ENCODE measurements at regions not wholly inside any gene's neighbourhood (a gene's known extent, or its start where the extent isn't known, plus 50 kb on each side); places are given as distances from the start of the nearest gene placed in this dataset.
A peak's percentile ranks its signal among the peaks of the same experiment; 100 is the strongest.
"Not testable (repeated sequence)": the region's sequence is repeated elsewhere in the genome, so short reads cannot be mapped to it uniquely, and the experiment has no call there.

- DNase-seq, result no peak
Measured at GRCh38 chr1:241447031-241447644, 72.4 kb downstream of the FH start.

DNA sequence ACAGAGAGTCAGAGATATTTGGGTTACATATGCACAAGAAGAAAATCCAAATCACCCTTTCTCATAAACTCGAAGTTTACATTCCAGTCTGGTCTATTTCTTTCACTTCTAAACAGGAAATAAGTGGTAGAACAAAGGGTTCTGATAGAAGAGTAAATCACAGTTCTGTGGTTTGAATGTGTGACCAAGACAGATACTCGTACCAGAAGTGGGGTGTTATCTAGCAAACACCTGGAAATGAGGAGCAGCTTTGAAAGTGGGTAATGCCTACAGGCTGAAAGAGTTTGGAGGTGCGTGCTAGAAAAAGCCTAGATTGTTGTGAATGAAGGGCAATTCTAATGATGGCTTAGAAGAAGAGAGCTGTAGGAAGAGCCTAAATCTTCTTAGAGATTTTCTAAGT, 74.7 kb downstream of the FH start:
- no peak for DNase-seq

GRCh38 chr1:241443561-241443960, 76.0 kb downstream of the FH start:
- DNase-seq, result no peak

DNA sequence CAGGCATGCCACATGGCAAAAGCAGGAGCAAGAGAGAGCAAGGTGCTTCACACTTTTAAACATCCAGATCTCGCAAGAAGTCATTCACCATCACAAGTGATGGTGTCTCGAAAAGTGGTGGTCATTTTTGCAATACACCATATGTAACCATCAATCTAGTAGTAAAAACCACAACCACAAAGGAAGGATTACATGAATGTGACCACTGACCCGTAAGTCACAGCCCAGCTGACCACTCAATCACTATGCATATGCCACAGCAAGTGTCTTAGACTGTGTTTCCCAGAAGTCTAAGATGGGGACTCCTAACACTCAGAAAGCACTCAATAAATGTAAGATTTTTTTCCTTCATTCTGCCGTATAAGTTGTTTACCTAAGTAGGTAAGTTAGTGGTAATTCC, 76.9 kb downstream of the FH start:
- DNase-seq, result no peak

- no peak for DNase-seq
Measured at GRCh38 chr1:241440904-241441303, 78.7 kb downstream of the FH start.

GRCh38 chr1:241438686-241439085, 80.9 kb downstream of the FH start:
- not testable (repeated sequence) for DNase-seq

DNA sequence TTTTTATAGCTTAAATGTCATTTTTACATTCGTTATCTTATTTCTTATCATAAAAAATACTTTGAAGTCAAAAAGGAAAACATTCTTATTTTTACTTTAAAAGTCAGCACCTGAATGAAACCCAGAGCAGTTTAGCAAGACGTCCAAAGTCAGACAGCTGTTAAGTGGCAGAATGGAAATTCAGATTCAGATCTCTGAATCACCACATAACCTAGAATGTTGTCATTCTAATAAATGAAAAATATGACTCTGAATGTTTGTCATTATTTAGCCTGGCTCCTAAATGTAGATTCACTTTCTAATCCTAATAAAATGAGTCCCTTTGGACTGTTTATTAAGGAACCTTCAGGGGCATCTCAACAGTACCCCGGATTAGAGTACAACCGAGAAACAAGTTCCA, 75.2 kb upstream of the RGS7 start:
- no peak for DNase-seq

DNA sequence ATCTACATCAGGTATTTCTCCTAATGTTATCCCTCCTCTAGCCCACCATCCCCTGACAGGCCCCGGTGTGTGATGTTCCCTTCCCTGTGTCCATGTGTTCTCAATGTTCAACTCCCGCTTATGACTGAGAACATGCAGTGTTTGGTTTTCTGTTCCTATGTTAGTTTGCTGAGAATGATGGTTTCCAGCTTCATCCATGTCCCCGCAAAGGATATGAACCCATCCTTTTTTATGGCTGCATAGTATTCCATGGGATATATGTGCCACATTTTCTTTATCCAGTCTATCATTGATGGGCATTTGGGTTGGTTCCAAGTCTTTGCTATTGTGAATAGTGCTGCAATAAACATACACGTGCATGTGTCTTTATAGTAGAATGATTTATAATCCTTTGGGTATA, 68.1 kb upstream of the RGS7 start:
- DNase-seq, result not testable (repeated sequence)

- no peak for DNase-seq
Measured at GRCh38 chr1:241424480-241424971, 67.5 kb upstream of the RGS7 start.

DNA sequence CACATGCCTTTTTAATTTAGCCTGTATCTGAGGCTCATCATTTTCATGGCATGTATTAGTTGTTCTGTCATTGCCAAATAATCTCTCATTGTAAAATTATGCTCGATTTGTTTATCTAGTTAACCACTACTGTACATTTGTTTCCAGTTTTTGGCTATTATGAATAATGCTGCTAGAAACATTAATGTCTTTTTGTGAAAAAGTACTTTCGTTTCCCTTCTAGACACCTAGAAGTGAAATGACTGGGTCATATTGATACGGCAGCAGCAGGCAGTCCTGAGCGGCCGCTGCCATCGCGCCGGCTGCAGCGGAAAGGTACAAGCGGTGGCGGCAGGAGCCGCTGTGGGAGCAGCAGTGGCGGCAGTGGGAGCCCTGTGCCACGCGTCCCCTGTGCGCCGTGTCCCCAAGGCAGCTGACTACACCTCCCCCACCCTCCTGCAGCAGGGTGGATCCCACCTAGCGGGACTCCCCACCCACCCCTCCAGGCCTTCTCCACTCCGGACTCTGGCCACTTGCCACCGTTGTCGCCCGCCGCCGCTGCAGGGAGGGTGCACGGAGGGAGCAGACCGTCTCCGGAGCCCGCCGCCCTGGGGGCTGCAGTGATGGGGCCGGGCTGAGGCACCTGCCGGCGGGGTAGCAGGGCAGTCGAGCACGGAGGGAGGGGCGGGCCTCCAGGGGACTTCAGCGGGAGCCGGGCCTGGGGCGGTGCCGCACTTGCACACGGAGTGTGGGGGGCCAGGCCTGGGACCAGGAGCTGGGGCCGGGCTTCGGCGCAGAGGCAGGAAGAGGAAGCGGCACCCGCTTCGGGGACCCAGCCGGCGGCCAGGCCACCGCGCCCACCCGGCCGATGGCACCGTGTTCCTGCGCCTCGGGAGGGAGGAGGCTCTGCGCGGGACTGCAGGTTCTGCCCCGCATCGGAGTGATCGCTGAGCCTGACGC, 66.8 kb upstream of the RGS7 start:
- peak; percentile 29 for DNase-seq

DNA sequence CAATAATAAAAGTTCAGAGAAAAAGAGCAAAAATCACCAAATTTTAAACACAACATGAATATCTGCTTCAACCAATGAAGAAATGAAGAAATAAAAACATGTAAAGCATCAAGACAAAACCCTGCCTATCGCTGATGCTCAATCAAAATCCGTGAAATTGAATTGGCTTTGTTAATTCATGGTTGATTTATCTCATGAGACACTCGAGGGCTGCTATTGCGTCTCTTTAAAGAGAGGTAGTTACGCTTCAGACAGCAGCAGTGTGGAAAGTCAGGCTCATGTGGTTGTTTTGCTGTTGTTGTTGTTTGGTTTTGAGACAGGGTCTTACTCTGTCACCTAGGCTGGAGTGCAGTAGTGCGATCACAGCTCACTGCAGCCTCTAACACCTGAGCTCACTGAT, 65.5 kb upstream of the RGS7 start:
- no peak for DNase-seq

DNA sequence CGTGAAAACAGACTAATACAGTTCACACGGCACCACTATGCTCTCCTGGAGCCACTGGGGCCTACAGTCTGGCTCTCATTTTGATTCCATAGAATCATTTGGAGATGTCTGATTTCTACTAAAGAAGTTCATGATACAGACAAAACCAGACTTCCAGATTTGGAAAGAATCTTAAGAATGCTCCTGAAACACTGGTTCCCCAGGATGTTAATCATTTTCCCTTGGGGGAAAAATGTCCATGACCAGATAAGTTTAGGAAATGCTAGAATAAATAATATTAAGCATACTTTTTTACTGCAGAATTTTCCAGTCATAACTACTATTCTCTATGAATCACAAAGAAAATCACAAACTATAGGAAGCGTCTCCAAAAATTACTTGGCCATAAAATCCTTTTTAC, 63.0 kb upstream of the RGS7 start:
- no peak for DNase-seq

GRCh38 chr1:241417258-241417657, 60.3 kb upstream of the RGS7 start:
- DNase-seq, result no peak

DNA sequence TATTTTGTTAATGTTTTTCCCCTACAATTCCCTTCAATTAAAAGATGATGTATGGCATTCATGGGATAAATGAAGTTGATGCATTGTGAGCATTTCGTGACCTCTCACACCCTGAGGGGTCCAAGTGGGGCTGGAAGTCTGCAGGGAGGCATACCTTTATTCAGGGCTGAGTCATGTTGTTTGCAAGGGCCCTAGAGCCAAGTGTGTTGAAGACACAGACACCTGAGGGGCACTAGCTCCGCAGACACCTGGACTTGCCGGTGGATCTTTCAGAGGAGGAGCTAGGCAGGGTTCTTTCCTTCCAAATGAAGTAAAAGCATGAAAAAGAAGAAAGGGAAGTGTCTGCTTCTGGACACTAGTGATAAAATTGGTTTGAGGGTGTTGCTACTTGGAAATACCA, 57.0 kb upstream of the RGS7 start:
- DNase-seq, result no peak

DNA sequence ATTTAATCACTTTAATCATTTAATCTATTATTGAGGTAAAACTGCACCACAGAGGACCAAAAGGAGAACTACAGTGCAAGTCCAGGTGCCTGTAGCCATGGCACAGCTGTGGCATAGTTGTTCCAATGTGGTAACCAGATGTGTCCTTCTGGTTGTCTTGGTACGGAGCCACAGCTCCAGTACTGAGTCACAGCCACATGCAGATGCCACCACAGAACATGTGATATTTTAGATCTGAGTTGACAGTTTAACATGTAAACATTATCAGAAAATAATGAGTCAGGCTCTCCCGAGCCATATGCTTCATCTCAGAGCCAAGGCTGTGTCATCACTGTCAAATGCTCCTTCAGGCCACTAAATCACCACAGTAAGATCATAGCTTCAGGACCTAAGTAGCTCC, 56.4 kb upstream of the RGS7 start:
- DNase-seq, result no peak

DNA sequence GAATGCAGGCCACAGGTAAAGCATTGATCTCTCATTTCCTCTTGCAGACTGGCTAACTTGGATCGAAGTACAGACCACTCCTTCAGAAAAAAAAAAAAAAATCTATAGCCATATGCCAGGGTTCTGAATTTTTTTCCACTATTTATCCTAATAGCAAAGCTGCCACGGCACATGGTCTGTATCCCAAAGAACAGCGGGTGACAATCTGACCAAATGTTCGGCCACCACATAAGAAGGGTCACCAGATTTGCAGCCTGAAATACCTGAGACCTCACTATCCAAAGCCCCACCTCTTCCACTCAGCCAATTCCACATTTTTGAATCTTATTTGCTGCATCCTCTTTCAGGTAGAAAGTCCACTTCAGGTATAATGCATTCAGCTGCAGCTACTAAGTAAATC, 55.6 kb upstream of the RGS7 start:
- no peak for DNase-seq

- no peak for DNase-seq
Measured at GRCh38 chr1:241411776-241412338, 54.9 kb upstream of the RGS7 start.

DNA sequence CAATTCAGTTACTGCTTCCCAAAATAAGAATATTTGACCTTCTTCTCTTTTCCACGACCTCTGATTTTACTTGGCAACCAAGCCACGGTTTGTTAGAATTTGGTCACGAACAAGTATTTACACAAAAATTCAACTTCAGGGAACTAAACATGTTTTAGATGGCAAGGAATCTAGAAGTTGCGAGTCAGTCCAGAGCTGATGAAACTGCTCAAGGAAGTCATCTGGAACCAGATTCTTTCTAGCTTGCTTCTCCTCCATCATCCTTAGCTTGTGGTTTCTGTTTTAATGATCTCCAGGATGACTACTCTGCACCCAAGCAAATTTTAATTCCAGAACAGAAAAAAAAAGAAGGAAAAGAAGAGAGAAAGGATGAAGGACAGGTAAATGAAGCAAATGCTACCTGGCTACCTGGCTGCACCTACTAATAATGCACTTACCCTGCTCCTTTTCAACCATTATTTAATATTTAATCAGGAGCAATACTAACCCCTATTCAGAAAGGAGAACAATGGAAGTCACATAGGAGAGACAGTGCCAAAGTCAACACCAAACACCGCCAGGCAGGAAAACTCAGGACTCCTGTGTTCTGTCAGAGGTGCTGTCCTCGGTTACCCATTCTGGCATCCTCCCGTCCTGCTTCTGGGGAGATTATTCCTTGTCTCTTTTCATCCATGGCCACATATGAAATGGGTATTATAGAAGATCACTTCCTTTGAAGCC, 54.2 kb upstream of the RGS7 start:
- DNase-seq, result no peak

- DNase-seq, result no peak
Measured at GRCh38 chr1:241408170-241408569, 51.2 kb upstream of the RGS7 start.

All from stimulated activated CD8-positive, alpha-beta memory T cell treated with anti-CD3 and anti-CD28 coated beads, Interleukin-4, amount 100 ng/mL, for 48 hours (primary cell).